K562 (cell line): ENCODE measurements at regions not wholly inside any gene's neighbourhood (a gene's known extent, or its start where the extent isn't known, plus 50 kb on each side); places are given as distances from the start of the nearest gene placed in this dataset.

ENCODE experiments used
- ATAC-seq: fragments of 200-7000 bp; cut with Tn5 transposase; 3 replicates; pipeline ENCODE4 v1.9.1; 2020; ENCODE audit warnings: moderate library complexity
- BruUV-seq: library from RNA; stranded (reverse); fragments of 400-500 nt; replicated peaks from 2 replicates; lab custom pipeline; 2021; lab: Mats Ljungman, UMichigan
- CTCF ChIA-PET: fragments of 300-600 bp; formaldehyde crosslinking; extraction: SDS; loops from one replicate; lab custom pipeline; 2021; ENCODE audit warnings: low intra/inter-chr PET ratio; lab: Yijun Ruan, JAX
- POLR2A ChIA-PET: fragments of 300-600, 350-650 bp; sonication (Branson Sonifier 250); formaldehyde crosslinking; extraction: SDS; loops from one replicate; lab custom pipeline; 2021; ENCODE audit warnings: antibody characterized with exemption, inconsistent platforms; lab: Yijun Ruan, JAX
- DNase-seq, 4 experiments: peaks; one replicate each; pipeline versions ENCODE4 v3.0.0 to v3.0.0-alpha.2; 2011 to 2018; ENCODE audit warnings: low spot score in 3 of 4, mixed read lengths in 3 of 4; ENCODE audit errors: extremely low read depth in 1 of 4
- FAIRE-seq: peaks from 2 replicates; lab custom pipeline; 2011; peaks lifted over from hg19 to GRCh38; lab: Jason Lieb, UNC
- H2AFZ ChIP-seq: 2 replicates; pipeline ENCODE4 v1.6.0; 2011; ENCODE audit warnings: low read depth, low read length, control low read depth, inconsistent platforms
- H3K27ac ChIP-seq: fragments of 200-600 bp; 3 replicates; pipeline ENCODE4 v1.8.0; 2011; ENCODE audit warnings: low read depth, mild to moderate bottlenecking, control low read depth, inconsistent platforms, low read length, moderate library complexity, mixed read lengths; ENCODE audit errors: extremely low read depth
- H3K27me3 ChIP-seq, 2 experiments: fragments of 300-600 bp in 1 of 2; 2 replicates in 1 of 2; 3 replicates in 1 of 2; pipeline versions ENCODE4 v1.6.0 to v1.8.0; 2011; ENCODE audit warnings: inconsistent platforms in 2 of 2, low read length in 2 of 2, mild to moderate bottlenecking in 1 of 2, mixed read lengths in 1 of 2, moderate library complexity in 1 of 2; ENCODE audit not compliant: control insufficient read depth in 2 of 2, insufficient read depth in 2 of 2
- H3K36me3 ChIP-seq: fragments of 300-600 bp; 3 replicates; pipeline ENCODE4 v1.8.0; 2011; ENCODE audit warnings: mild to moderate bottlenecking, low read length, inconsistent platforms; ENCODE audit not compliant: control insufficient read depth, insufficient read depth
- H3K4me1 ChIP-seq, 2 experiments: fragments of 200-600 bp in 1 of 2; replicated peaks in 1 of 2; 2 replicates in 1 of 2; 3 replicates in 1 of 2; pipeline versions ENCODE4 v1.5.1 to v1.8.0; 2011; ENCODE audit warnings: inconsistent platforms in 2 of 2, low read length in 2 of 2, mild to moderate bottlenecking in 1 of 2, mixed read lengths in 1 of 2, moderate library complexity in 1 of 2; ENCODE audit not compliant: control insufficient read depth in 2 of 2, insufficient read depth in 2 of 2
- H3K4me2 ChIP-seq: 2 replicates; pipeline ENCODE4 v1.6.1; 2011; ENCODE audit warnings: low read length, control low read depth, inconsistent platforms, mixed read lengths; ENCODE audit not compliant: insufficient read depth
- H3K4me3 ChIP-seq: fragments of 200-600 bp; sonication (generic), shearing (Covaris generic); 2 replicates; pipeline ENCODE4 v1.5.1; 2016; ENCODE audit warnings: control low read depth, inconsistent platforms
- H3K79me2 ChIP-seq: fragments of 200-600 bp; 3 replicates; pipeline ENCODE4 v1.8.0; 2011; ENCODE audit warnings: low read length, inconsistent platforms; ENCODE audit not compliant: control insufficient read depth, insufficient read depth
- H3K9ac ChIP-seq, 2 experiments: 2 replicates each; pipeline versions ENCODE4 v1.6.0 to v1.6.1; 2011; ENCODE audit warnings: low read depth in 2 of 2, low read length in 2 of 2, control low read depth in 1 of 2, inconsistent platforms in 1 of 2, mild to moderate bottlenecking in 1 of 2, mixed read lengths in 1 of 2; ENCODE audit not compliant: insufficient read depth in 1 of 2
- H3K9me1 ChIP-seq: one replicate; pipeline ENCODE4 v1.6.0; 2011; ENCODE audit warnings: inconsistent platforms, mild to moderate bottlenecking, low read length, moderate library complexity; ENCODE audit not compliant: control insufficient read depth, insufficient read depth
- H3K9me3 ChIP-seq: replicated peaks from 2 replicates; pipeline ENCODE4 v1.5.1; 2011; ENCODE audit warnings: low read depth, low read length, inconsistent platforms; ENCODE audit not compliant: control insufficient read depth, insufficient read depth
- H4K20me1 ChIP-seq: replicated peaks from 2 replicates; pipeline ENCODE4 v1.6.1; 2011; ENCODE audit warnings: low read length, inconsistent platforms, mixed read lengths; ENCODE audit not compliant: control insufficient read depth, insufficient read depth
- C11orf30 ChIP-seq: fragments of 450-650 bp; IDR thresholded peaks from 2 replicates; pipeline ENCODE4 v1.6.1; 2016; ENCODE audit warnings: low read depth, mild to moderate bottlenecking
- CEBPG ChIP-seq, 3 experiments: fragments of 200-800 bp in 1 of 3; sonication (Bioruptor generic) in 1 of 3; sonication (generic) in 1 of 3; formaldehyde crosslinking in 1 of 3; IDR thresholded peaks in 2 of 3; conservative IDR thresholded peaks in 1 of 3; 2 replicates each; pipeline versions ENCODE4 v1.6.1 to v1.8.0; 2016 to 2022; ENCODE audit warnings: missing compliant biosample characterization in 2 of 3, missing genetic modification characterization in 2 of 3, mild to moderate bottlenecking in 1 of 3, missing genetic modification reagents in 1 of 3
- MAFF ChIP-seq: IDR thresholded peaks from 2 replicates; pipeline ENCODE4 v1.6.1; 2012; ENCODE audit warnings: low read length, improper control_type of control experiment
- MAFG ChIP-seq: fragments of 450-650 bp; conservative IDR thresholded peaks from 2 replicates; pipeline ENCODE4 v1.6.1; 2016; ENCODE audit warnings: missing genetic modification characterization, missing compliant biosample characterization
- MAFK ChIP-seq: IDR thresholded peaks from 2 replicates; pipeline ENCODE4 v1.6.1; 2011; ENCODE audit warnings: low read length, improper control_type of control experiment
- MIER1 ChIP-seq: fragments of 450-650 bp; IDR thresholded peaks from 2 replicates; pipeline ENCODE4 v1.6.1; 2016; ENCODE audit warnings: antibody characterized with exemption, mild to moderate bottlenecking, low read depth
- PATZ1 ChIP-seq: fragments of 250-450 bp; sonication (Bioruptor Pico); IDR thresholded peaks from 2 replicates; pipeline ENCODE4 v1.5.0; 2020; ENCODE audit warnings: mild to moderate bottlenecking, borderline replicate concordance
- POLR2AphosphoS2 ChIP-seq: IDR thresholded peaks from 2 replicates; pipeline ENCODE4 v1.6.1; 2012; ENCODE audit warnings: low read length, improper control_type of control experiment
- POLR3G ChIP-seq: IDR thresholded peaks from 2 replicates; pipeline ENCODE4 v1.6.1; 2011; ENCODE audit not compliant: insufficient read length, insufficient replicate concordance; ENCODE audit errors: extremely low read depth
- RBM17 ChIP-seq: fragments of 200-400 bp; formaldehyde crosslinking; IDR thresholded peaks from 2 replicates; pipeline ENCODE4 v1.6.1; 2017; ENCODE audit warnings: low read depth, mild to moderate bottlenecking, low read length, borderline replicate concordance
- ZNF263 ChIP-seq: sonication (generic); formaldehyde crosslinking; IDR thresholded peaks from 2 replicates; pipeline ENCODE4 v1.8.0; 2022; ENCODE audit warnings: mild to moderate bottlenecking, missing genetic modification reagents, borderline replicate concordance
- ZNF316 ChIP-seq: fragments of 450-650 bp; IDR thresholded peaks from 2 replicates; pipeline ENCODE4 v1.6.1; 2016
- ZNF354B ChIP-seq: fragments of 250-450 bp; sonication (Bioruptor Pico); IDR thresholded peaks from 2 replicates; pipeline ENCODE4 v1.4.0; 2020
- WGBS: fragments of 100-300 bp; shearing (Covaris generic); methylation state at CpG from one replicate; pipeline ENCODE4 v1.1.6; 2016; ENCODE audit warnings: low coverage, mixed read lengths; ENCODE audit not compliant: insufficient coverage; ENCODE audit errors: missing lambda C conversion rate; 5-methylcytosine and 5-hydroxymethylcytosine counted together
- in situ Hi-C: fragments of 300-500 bp; cut with MboI; formaldehyde crosslinking; loops from 4 replicates; pipeline ENCODE4 v1.15.0; 2018; ENCODE audit warnings: inconsistent platforms, mixed read lengths
- intact Hi-C: fragments of 100-400 bp; cut with micrococcal nuclease; formaldehyde crosslinking; loops from 2 replicates; pipeline ENCODE4 v1.14.2; 2022
- TF ChIP-seq, protein P1 (sequence below): IDR thresholded peaks from 2 replicates; pipeline ENCODE4 v1.6.1; 2016; ENCODE audit warnings: missing genetic modification characterization, missing compliant biosample characterization
- TF ChIP-seq, protein P2 (sequence below): fragments of 450-650 bp; IDR thresholded peaks from 2 replicates; pipeline ENCODE4 v1.6.1; 2016; ENCODE audit warnings: low read depth, mild to moderate bottlenecking, moderate library complexity

GRCh38 chr4:42720533-42720932 is 63.6 kb upstream of the ATP8A1 start (continued):
- TF ChIP-seq PATZ1 (CRISPR knock-in tag) (no peak), ZNF354B (CRISPR knock-in tag) (no peak), MIER1 (no peak), ZNF263 (CRISPR knock-in tag) (no peak), RBM17 (no peak), POLR3G (no peak), CEBPG (CRISPR knock-in tag; IDR thresholded peaks at IDR 0.05) (no peak), CEBPG (tag; conservative IDR thresholded peaks at IDR 0.05 in 1 of 2, IDR thresholded peaks at IDR 0.05 in 1 of 2) (no peak), POLR2AphosphoS2 (no peak), C11orf30 (peak; percentile 80)

DNA sequence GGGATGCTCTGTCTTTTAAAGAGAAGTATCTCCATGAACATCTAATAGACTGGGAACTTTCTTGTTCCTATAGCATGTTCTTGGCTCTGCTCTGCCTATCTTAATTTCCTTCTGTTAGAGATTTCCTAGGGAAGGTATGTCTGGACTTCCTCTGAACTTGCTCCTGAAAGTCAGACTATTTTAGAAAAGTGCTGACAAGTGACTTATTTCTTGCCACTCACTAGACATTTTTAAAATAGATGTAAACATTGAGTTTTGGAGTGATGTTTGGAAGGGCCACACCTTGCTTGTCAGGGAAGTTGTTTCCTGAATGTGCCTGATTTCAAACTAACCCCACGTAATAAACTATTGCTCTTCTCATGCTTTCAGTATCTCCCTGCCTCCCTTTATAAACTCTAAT is 62.4 kb upstream of the ATP8A1 start:
- CTCF ChIA-PET, result no interaction called here
- no peak for ATAC-seq
- Histone ChIP-seq H3K36me3 (no peaks in the 10 kb centered on the region), H3K27me3 (no peaks in the 10 kb centered on the region), H4K20me1 (no peaks in the 10 kb centered on the region), H3K79me2 (no peaks in the 10 kb centered on the region), H3K4me3 (no peak overlapping the region), H3K9me3 (no peaks in the 10 kb centered on the region), H3K9me1 (no peaks in the 10 kb centered on the region), H2AFZ (no peak overlapping the region), H3K4me1 (no peaks in the 10 kb centered on the region), H3K27ac (no peak overlapping the region), H3K9ac (no peak overlapping the region), H3K4me2 (no peak overlapping the region)
- FAIRE-seq, result no peak
- in situ Hi-C loops, result no loop called here
- POLR2A ChIA-PET, result no interaction called here
- intact Hi-C loops, result no loop called here
- no TSS peak for BruUV-seq
- TF ChIP-seq, protein P1, sequence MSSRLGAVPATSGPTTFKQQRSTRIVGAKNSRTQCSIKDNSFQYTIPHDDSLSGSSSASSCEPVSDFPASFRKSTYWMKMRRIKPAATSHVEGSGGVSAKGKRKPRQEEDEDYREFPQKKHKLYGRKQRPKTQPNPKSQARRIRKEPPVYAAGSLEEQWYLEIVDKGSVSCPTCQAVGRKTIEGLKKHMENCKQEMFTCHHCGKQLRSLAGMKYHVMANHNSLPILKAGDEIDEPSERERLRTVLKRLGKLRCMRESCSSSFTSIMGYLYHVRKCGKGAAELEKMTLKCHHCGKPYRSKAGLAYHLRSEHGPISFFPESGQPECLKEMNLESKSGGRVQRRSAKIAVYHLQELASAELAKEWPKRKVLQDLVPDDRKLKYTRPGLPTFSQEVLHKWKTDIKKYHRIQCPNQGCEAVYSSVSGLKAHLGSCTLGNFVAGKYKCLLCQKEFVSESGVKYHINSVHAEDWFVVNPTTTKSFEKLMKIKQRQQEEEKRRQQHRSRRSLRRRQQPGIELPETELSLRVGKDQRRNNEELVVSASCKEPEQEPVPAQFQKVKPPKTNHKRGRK (tag), result no peak
- TF ChIP-seq MAFG (tag), result peak; percentile 57; the same call in 1 of the 2 replicates
- peak; percentile 64; the same call in 1 of the 2 replicates for TF ChIP-seq ZNF316
- TF ChIP-seq MAFK, result peak; percentile 61
- peak; percentile 32; the same call in 1 of the 2 replicates for TF ChIP-seq MAFF
- TF ChIP-seq, protein P2, sequence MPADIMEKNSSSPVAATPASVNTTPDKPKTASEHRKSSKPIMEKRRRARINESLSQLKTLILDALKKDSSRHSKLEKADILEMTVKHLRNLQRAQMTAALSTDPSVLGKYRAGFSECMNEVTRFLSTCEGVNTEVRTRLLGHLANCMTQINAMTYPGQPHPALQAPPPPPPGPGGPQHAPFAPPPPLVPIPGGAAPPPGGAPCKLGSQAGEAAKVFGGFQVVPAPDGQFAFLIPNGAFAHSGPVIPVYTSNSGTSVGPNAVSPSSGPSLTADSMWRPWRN, result no peak
- no peak for DNase-seq
- WGBS, result 0% methylated on average over 1 of the region's 1 CpG
